HFFc6 (cell line): ENCODE measurements at regions not wholly inside any gene's neighbourhood (a gene's known extent, or its start where the extent isn't known, plus 50 kb on each side); places are given as distances from the start of the nearest gene placed in this dataset.
"Not testable (repeated sequence)": the region's sequence is repeated elsewhere in the genome, so short reads cannot be mapped to it uniquely, and the experiment has no call there.

Experiments used
- DNase-seq: peaks from one replicate; pipeline ENCODE4 v3.0.0-alpha.2; 2018
- H3K27ac Mint-ChIP-seq: 2 replicates; pipeline ENCODE4 v1.8.0; 2020; ENCODE audit warnings: mild to moderate bottlenecking, mixed read lengths
- H3K27me3 Mint-ChIP-seq: 2 replicates; pipeline ENCODE4 v1.8.0; 2021; ENCODE audit warnings: mild to moderate bottlenecking, moderate library complexity, mixed read lengths; ENCODE audit not compliant: insufficient read depth
- H3K36me3 Mint-ChIP-seq: 2 replicates; pipeline ENCODE4 v1.8.0; 2021; ENCODE audit warnings: low read depth, mixed read lengths
- H3K4me1 Mint-ChIP-seq: 2 replicates; pipeline ENCODE4 v1.8.0; 2020; ENCODE audit warnings: low read depth, mixed read lengths
- H3K4me3 Mint-ChIP-seq: 2 replicates; pipeline ENCODE4 v1.8.0; 2020; ENCODE audit warnings: mild to moderate bottlenecking, moderate library complexity, mixed read lengths
- H3K9me3 Mint-ChIP-seq: 2 replicates; pipeline ENCODE4 v1.8.0; 2020; ENCODE audit warnings: mild to moderate bottlenecking, mixed read lengths
- CTCF ChIP-seq: fragments of 200-600 bp; sonication (generic); IDR thresholded peaks from 2 replicates; pipeline ENCODE4 v1.5.0; 2021; ENCODE audit warnings: antibody characterized with exemption, mild to moderate bottlenecking

GRCh38 chr7:55309040-55309991, 55.8 kb upstream of the LANCL2 start:
- Mint-ChIP-seq H3K36me3 (no peaks in the 10 kb centered on the region; the same call in 1 of the 2 replicates), H3K27me3 (peaks cover 5% of the 10 kb centered on the region; the same call in 1 of the 2 replicates), H3K27ac (no peak overlapping the region), H3K9me3 (no peaks in the 10 kb centered on the region), H3K4me1 (peaks cover 54% of the 10 kb centered on the region), H3K4me3 (no peak overlapping the region; the same call in 1 of the 2 replicates)
- no peak for TF ChIP-seq CTCF
- no peak for DNase-seq

- Mint-ChIP-seq H3K9me3 (no peaks in the 10 kb centered on the region), H3K4me1 (peaks cover 43% of the 10 kb centered on the region), H3K27ac (no peak overlapping the region), H3K4me3 (no peak overlapping the region), H3K27me3 (peaks cover 7% of the 10 kb centered on the region), H3K36me3 (no peaks in the 10 kb centered on the region; the same call in 1 of the 2 replicates)
- no peak for TF ChIP-seq CTCF
- DNase-seq: no peak
Observed at GRCh38 chr7:55310287-55311025, 54.7 kb upstream of the LANCL2 start.

GRCh38 chr7:55311892-55312291, 53.2 kb upstream of the LANCL2 start:
- not testable (repeated sequence) for H3K27ac Mint-ChIP-seq, H3K36me3 Mint-ChIP-seq, H3K4me3 Mint-ChIP-seq, H3K9me3 Mint-ChIP-seq, H3K27me3 Mint-ChIP-seq, DNase-seq
- H3K4me1 Mint-ChIP-seq: peaks cover 28% of the 10 kb centered on the region

- H3K9me3 Mint-ChIP-seq, H3K27ac Mint-ChIP-seq, H3K36me3 Mint-ChIP-seq, DNase-seq, H3K4me3 Mint-ChIP-seq: not testable (repeated sequence)
- peaks cover 10% of the 10 kb centered on the region for H3K4me1 Mint-ChIP-seq
- peaks cover 19% of the 10 kb centered on the region for H3K27me3 Mint-ChIP-seq
Observed at GRCh38 chr7:55313671-55314070, 51.5 kb upstream of the LANCL2 start.

GRCh38 chr7:55314967-55315366, 50.2 kb upstream of the LANCL2 start:
- Mint-ChIP-seq H3K4me1 (no peaks in the 10 kb centered on the region), H3K36me3 (no peaks in the 10 kb centered on the region; the same call in 1 of the 2 replicates), H3K9me3 (no peaks in the 10 kb centered on the region; the same call in 1 of the 2 replicates), H3K4me3 (no peak overlapping the region), H3K27me3 (peaks cover 30% of the 10 kb centered on the region), H3K27ac (no peak overlapping the region)
- DNase-seq: no peak
- no peak for TF ChIP-seq CTCF
